Right renal cortex interstitium (tissue), 3 donors: ENCODE measurements at regions not wholly inside any gene's neighbourhood (a gene's known extent, or its start where the extent isn't known, plus 50 kb on each side); places are given as distances from the start of the nearest gene placed in this dataset.

Experiments
- DNase-seq, 3 donors: peaks; one replicate each; pipeline ENCODE4 v3.0.0-alpha.2; 2013; ENCODE audit warnings: low read depth in 3 of 3, low spot score in 2 of 3

- DNase-seq = no peak
Observed at GRCh38 chr11:91822805-91823204, 401.8 kb upstream of the FAT3 start.

DNA sequence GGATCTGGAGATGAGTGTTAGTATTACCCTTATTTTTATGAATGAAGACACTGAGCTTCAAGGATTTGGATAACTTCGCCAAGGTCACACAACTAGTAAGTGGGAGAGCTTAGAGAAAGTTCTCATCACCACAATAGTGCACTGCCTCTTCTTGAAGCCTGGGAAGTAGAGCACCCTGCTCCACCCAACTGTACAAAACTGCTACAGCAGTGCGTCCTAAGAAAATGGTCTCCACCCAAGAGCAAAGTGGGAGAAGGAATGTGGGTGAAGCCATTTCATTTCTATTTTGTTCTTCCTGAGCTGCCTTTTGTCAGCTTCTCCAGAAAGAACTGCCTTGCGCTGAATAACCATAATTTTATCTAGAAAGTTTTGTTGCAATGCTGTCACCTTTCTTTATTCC is 403.9 kb upstream of the FAT3 start:
- DNase-seq = no peak

GRCh38 chr11:91819777-91820176 is 404.8 kb upstream of the FAT3 start:
- no peak for DNase-seq

DNA sequence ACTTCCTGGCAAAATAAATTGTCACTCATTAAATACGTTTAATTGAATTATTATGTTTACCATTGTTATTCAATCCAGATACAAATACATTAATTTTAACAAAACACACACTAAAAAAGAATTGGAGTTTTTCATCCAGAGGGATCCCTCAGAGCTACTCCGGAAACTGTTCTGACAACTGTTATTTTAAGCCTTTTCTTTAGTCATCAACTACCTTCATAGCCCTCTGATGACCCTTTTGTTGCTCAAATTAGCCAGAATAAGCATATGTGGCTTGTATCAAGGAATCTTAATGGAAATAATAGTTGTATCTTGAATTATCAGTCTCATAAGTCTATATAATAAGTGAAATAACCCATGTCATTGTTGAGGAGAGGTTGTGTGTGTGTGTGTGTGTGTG is 405.4 kb upstream of the FAT3 start:
- no peak for DNase-seq

DNA sequence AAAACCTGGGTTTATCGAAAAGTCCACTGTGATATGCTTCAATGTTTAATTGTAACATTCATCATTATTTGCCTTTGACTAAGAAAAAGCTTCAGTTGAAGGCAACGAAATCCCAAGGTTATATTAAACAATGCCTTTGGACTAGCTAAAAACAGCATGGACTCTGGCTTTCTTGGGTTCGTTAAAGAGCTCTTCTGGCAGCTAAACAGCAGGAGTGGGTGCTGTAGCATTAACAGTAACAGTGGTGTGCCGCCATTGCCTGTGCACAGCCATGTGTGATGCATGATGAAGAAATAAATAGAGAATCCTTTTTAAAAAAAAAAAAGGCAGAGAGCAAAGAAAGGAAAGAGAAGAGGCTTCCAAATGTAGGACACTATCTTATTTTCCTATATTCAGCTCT is 406.6 kb upstream of the FAT3 start:
- DNase-seq = no peak

- no peak for DNase-seq
Observed at GRCh38 chr11:91813263-91813662, 411.4 kb upstream of the FAT3 start.

DNA sequence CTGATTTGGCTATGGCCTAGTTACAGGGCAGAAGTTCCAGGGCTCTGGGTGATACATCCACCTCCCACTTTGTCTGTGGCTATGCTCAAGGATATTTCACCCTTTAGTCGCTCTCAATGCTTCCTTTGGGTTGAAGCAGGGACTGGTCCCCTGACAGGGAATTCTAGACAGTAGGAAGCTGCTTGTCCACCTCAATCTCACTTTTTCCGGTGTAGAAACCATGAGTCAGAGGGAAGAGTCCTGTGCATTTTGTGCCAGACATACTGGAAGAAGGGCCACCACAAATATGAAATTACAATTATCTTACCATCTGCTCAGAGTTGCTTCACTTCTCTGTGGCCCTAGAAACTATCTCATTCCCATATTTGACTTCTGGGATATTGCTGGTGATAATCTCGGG is 413.7 kb upstream of the FAT3 start:
- no peak for DNase-seq

DNA sequence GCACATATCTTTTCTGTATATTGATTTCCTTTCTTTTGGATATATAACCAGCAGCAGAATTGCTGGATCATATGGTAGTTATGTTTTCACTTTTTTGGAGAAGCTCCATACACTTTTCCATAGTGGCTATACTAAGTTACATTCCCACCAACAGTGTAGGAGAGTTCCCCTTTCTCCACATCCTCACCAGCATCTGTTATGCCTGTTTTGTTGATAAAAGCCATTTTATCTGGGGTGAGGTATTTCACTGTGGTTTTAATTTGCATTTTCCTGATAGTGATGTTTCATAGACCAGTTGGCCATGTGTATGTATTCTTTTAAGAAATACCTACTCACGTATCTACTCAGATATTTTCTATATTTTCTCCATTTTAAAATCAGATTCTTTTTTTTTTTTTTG is 419.3 kb upstream of the FAT3 start:
- no peak for DNase-seq

GRCh38 chr11:91804042-91804441 is 420.6 kb upstream of the FAT3 start:
- DNase-seq = no peak

DNA sequence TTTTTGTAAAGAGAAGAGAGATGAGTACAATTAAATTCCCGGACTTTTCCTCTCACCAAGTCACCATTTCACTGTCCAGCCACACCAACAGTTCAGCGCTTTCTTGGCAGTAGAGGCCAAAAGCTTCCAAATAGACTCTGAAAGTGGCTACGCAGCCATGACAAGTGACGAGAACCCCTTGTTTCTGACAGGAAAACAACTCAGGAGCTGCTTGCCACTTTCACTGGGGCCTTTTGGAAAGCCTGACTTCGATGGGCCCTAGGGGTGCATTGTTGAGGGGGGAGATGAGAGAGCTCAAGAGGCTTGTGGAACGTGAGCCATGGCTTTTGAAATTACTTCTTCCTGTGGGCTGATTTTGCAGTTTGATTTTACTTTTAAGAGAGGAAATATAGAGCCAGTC is 422.1 kb upstream of the FAT3 start:
- DNase-seq = no peak

GRCh38 chr11:91800208-91800914 is 424.3 kb upstream of the FAT3 start:
- DNase-seq = no peak

GRCh38 chr11:91798240-91798639 is 426.4 kb upstream of the FAT3 start:
- no peak for DNase-seq

DNA sequence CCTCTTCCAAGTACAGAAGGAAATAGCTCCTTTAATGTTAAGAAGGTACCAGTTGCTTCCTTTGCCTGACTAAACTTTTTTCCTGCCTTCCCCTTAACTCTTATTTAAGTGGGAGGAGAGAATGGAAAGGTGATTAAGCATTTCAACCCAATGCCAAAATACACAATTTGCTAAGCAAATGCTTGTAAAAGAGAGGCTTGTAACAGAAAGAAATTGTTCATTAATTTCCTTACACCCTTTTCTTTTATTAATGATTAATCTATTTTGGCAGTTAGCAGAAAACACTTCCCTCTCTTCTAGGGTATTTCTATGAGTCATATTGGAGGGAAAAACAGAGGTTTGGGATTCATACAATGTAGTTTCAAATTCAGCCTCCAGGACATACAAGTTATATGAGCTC is 427.6 kb upstream of the FAT3 start:
- DNase-seq = no peak

- no peak for DNase-seq
Observed at GRCh38 chr11:91795139-91795887, 429.3 kb upstream of the FAT3 start.

GRCh38 chr11:91794146-91794545 is 430.5 kb upstream of the FAT3 start:
- no peak for DNase-seq

DNA sequence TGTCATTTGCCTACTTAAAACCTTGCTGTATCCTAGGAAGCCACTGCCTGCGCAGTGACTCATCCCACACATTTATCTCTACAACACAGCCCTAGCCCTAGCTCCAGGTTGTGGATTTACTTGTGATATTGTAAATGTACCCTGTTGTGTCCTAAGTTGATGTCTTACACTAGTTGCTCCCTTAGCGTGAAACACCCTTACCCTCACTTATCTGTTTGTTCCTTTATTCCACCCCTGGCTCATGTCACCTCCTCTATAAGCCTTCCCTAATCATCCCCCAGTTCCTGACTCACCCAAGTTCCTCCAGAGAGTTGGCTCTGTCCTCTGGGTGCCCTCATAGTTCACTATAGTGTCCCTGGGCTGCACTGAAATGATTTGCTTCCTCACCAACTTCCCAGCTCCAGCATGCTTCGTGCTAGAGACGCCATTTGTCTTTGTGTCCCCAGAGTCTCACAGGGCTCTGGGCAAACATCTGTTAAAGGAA is 431.8 kb upstream of the FAT3 start:
- no peak for DNase-seq

GRCh38 chr11:91791171-91791468 is 433.5 kb upstream of the FAT3 start:
- no peak for DNase-seq

GRCh38 chr11:91790346-91791170 is 434.1 kb upstream of the FAT3 start:
- no peak for DNase-seq

- no peak for DNase-seq
Observed at GRCh38 chr11:91788764-91789163, 435.9 kb upstream of the FAT3 start.

DNA sequence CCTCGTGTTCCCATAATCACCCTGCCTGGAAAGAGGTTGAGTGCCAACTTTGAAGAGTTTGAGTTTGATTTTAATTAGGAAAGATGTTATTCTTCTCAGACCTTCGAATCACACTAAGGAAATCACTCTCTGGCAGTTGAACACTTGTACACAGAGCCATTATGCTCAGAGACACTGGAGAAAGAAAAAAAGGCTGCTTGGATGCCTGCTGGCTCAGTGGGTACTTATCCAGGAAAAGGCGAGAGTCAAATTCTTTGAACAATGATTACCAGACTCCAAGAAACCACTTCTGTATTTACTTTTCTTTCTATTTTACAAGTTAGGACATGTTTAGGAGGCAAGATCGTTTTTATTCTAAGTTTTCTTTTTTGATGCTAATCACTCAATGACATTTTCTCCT is 438.5 kb upstream of the FAT3 start:
- DNase-seq = no peak

DNA sequence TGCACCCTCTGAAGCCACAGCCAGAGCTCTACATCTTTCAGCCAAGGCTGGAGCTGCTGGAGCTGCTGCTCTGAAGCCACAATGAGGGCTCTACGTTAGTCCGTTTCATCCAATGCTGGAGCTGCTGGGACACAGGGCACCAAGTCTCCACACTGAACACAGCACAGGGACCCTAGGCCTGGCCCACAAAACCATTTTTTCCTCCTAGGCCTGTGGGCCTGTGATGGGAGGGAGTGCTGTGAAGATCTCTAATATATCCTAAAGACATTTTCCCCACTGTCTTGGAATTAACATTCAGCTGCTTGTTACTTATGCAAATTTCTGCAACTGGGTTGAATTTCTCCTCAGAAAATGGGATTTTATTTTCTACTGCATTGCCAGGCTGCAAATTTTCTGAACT is 441.4 kb upstream of the FAT3 start:
- DNase-seq = no peak

- DNase-seq = no peak
Observed at GRCh38 chr11:91778758-91779157, 445.9 kb upstream of the FAT3 start.
